ENCODE measurements at regions not wholly inside any gene's neighbourhood (a gene's known extent, or its start where the extent isn't known, plus 50 kb on each side); places are given as distances from the start of the nearest gene placed in this dataset.

GRCh38 chr6:66057034-66057433 lies 350.0 kb upstream of the EYS start:
- TF ChIP-seq SIN3A (IDR thresholded peaks at IDR 0.05; ENCODE audit: borderline replicate concordance, insufficient read depth, low read length), result no peak
- no peak for TF ChIP-seq POLR2AphosphoS5 (IDR thresholded peaks at IDR 0.05; ENCODE audit: low read depth, low read length)
- no peak for TF ChIP-seq REST (IDR thresholded peaks at IDR 0.05; ENCODE audit: insufficient read depth in 1 of 2, low read depth in 2 of 2, low read length in 2 of 2)
- no peak for TF ChIP-seq TAF1 (IDR thresholded peaks at IDR 0.05; ENCODE audit: borderline replicate concordance, insufficient read depth, low read length)
- no peak for TF ChIP-seq FOXP2 (optimal IDR thresholded peaks at IDR 0.05; ENCODE audit: borderline replicate concordance, extremely low read depth, extremely low read length, insufficient read depth)
